ENCODE measurements at regions not wholly inside any gene's neighbourhood (a gene's known extent, or its start where the extent isn't known, plus 50 kb on each side); places are given as distances from the start of the nearest gene placed in this dataset.
"Not testable (repeated sequence)": the region's sequence is repeated elsewhere in the genome, so short reads cannot be mapped to it uniquely, and the experiment has no call there.

DNA sequence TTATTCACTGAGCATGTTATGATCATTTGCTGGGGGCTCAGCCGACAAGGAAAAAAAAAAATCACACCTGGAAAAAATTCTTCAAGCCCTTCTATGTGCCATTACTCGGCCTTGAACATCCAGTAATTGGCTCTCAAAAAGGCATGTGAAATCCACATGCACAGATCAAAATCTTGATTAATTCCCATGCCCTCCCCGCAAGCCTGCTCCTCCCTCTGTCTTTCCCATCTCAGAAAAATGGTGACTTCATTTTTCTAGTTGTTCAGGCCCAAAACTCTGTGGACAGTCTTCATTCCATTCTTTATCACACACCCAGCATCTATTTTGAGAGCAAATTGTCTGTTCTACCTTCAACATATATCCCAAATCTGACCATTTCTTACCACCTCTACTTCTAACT lies 91.2 kb upstream of the FRMD4A start:
- in situ Hi-C loops (cut with MboI; ENCODE audit: low sequenced_read_pairs, unreplicated experiment): no loop called here
- no peak for DNase-seq (ENCODE audit: low spot score)

DNA sequence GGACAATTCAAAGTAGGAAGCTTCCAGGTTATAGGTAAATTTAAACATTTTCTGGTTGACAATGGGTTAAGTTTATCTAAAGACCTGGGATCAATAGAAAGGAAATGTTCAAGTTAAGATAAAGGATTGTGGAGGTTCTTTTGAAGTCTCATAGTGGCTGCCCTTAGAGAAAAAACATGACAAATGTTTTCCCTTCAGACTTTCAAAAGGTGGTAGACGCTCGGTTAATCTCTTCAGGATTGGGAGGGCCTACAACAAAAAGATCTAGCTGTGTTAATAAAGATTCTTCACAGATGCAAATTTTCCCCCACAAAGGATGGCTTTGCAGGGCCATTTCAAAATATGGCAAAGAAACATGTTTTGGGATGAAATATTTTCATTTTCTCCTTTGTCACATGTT lies 86.6 kb upstream of the FRMD4A start:
- in situ Hi-C loops (cut with MboI; ENCODE audit: low sequenced_read_pairs, unreplicated experiment); DNase-seq (ENCODE audit: low spot score): not testable (repeated sequence)

More for the DNA sequence above, 91.2 kb upstream of the FRMD4A start:
- TF ChIP-seq, protein P1, sequence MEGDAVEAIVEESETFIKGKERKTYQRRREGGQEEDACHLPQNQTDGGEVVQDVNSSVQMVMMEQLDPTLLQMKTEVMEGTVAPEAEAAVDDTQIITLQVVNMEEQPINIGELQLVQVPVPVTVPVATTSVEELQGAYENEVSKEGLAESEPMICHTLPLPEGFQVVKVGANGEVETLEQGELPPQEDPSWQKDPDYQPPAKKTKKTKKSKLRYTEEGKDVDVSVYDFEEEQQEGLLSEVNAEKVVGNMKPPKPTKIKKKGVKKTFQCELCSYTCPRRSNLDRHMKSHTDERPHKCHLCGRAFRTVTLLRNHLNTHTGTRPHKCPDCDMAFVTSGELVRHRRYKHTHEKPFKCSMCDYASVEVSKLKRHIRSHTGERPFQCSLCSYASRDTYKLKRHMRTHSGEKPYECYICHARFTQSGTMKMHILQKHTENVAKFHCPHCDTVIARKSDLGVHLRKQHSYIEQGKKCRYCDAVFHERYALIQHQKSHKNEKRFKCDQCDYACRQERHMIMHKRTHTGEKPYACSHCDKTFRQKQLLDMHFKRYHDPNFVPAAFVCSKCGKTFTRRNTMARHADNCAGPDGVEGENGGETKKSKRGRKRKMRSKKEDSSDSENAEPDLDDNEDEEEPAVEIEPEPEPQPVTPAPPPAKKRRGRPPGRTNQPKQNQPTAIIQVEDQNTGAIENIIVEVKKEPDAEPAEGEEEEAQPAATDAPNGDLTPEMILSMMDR (IDR thresholded peaks at IDR 0.05; ENCODE audit: borderline replicate concordance, control extremely low read depth, extremely low read depth, insufficient read depth, missing control alignments): no peak

DNA sequence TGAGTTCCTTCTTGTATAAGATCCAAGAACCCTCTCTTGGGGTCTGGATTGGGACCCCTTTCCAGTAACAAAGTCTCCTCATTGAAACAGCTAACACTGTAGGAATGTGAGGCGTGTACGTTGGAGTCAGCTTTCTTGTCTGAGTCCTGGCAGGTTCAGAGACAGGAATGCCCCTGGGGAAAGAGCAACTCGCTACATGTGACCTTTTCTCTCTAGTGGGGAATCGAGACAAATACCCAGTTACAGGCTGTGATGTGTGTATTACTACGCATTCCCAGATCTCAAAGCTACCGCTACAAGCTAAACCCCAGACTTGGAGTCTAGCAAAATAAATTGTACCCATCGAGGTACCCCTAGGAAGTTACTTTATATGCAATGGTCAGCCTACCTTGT lies 85.6 kb upstream of the FRMD4A start:
- in situ Hi-C loops (cut with MboI; ENCODE audit: low sequenced_read_pairs, unreplicated experiment): no loop called here
- no peak for DNase-seq (ENCODE audit: low spot score)

DNA sequence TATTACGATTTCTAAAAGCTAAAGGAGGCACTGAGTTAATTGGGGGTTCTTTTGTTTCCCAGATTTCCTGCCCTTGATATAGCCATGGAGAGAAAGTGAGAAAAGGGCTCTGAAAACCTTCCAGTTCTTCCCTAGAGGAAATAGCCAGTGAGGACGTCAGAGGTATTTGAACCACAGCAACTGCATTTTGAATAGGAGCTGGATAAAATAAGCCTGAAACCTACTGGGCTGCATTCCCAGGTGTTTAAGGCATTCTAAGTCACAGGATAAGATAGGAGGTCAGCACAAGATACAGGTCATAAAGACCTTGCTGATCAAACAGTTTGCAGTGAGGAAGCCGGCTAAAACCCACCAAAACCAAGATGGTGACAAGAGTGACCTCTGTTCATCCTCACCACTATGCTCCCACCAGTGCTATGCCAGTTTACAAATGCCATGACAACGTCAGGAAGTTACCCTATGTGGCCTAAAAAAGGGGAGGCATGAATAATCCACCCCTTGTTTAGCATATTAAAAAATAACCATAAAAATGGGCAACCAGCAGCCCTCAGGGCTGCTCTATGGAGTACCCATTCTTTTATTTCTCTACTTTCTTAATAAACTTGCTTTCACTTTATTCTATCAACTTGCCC lies 85.1 kb upstream of the FRMD4A start:
- TF ChIP-seq, protein P1 (IDR thresholded peaks at IDR 0.05; ENCODE audit: borderline replicate concordance, control extremely low read depth, extremely low read depth, insufficient read depth, missing control alignments): no peak
- no peak for DNase-seq (ENCODE audit: low spot score)
- in situ Hi-C loops (cut with MboI; ENCODE audit: low sequenced_read_pairs, unreplicated experiment): no loop called here

More for the DNA sequence above, 85.6 kb upstream of the FRMD4A start:
- TF ChIP-seq, protein P1 (IDR thresholded peaks at IDR 0.05; ENCODE audit: borderline replicate concordance, control extremely low read depth, extremely low read depth, insufficient read depth, missing control alignments): no peak

DNA sequence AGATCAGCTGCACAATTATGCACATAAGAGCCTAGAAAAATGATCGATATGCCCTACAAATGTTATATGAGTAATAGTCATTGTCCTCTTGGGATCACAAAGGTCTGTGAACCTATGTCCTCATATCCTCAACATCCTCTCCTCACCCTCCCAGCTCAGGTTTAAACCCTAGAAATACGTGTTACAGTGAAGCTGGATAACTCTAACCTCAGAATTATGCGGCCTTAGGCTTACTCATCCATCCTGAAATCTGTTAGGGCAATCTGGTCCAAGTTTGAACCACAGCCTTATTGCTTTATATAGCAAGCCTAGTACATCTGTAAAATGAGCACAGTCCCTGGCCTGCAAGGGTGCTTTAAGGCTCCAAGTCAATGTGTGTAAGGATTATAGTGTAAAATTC lies 84.2 kb upstream of the FRMD4A start:
- in situ Hi-C loops (cut with MboI; ENCODE audit: low sequenced_read_pairs, unreplicated experiment): no loop called here
- DNase-seq (ENCODE audit: low spot score): no peak
- TF ChIP-seq, protein P1 (IDR thresholded peaks at IDR 0.05; ENCODE audit: borderline replicate concordance, control extremely low read depth, extremely low read depth, insufficient read depth, missing control alignments): no peak

DNA sequence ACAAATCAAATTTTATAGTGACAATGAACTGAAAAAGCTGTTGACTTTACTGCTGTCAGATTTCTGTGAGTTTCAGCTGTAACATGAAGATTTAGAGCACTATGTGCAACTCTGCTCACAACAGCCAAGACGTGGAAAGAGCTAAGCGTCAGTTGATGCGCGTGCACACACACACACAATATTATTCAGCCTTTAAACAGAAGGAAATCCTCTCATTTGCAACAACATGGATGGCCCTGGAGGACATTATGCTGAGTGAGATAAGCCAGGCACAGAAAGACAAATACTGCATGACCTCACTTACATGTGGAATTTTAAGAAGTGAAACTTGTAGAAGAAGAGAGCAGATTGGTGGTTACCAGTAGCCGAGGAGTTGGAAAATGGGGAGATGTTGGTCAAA lies 82.8 kb upstream of the FRMD4A start:
- TF ChIP-seq, protein P1 (IDR thresholded peaks at IDR 0.05; ENCODE audit: borderline replicate concordance, control extremely low read depth, extremely low read depth, insufficient read depth, missing control alignments): no peak
- in situ Hi-C loops (cut with MboI; ENCODE audit: low sequenced_read_pairs, unreplicated experiment): no loop called here
- DNase-seq (ENCODE audit: low spot score): no peak

DNA sequence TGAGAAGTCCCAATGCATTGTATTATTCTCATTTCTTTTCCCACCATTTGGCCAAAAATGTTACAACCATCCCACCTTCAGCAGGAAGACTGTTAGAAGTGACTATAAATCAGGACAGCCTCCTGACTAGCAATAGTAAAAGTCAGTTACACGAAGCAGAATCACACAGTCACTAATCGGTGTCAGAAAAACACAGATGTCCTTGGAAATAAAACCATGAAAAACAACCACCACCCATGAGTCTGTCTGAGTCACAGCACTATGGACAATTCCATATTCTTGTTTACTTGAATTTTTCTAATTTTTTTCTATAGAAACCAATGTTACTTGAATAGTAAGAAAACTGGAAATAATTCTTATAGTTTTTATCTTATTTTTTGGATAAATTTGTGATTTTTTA lies 81.9 kb upstream of the FRMD4A start:
- in situ Hi-C loops (cut with MboI; ENCODE audit: low sequenced_read_pairs, unreplicated experiment): no loop called here
- no peak for DNase-seq (ENCODE audit: low spot score)
- TF ChIP-seq, protein P1 (IDR thresholded peaks at IDR 0.05; ENCODE audit: borderline replicate concordance, control extremely low read depth, extremely low read depth, insufficient read depth, missing control alignments): no peak

All from GM13976 (cell line).